HepG2 (cell line): ENCODE measurements at regions not wholly inside any gene's neighbourhood (a gene's known extent, or its start where the extent isn't known, plus 50 kb on each side); places are given as distances from the start of the nearest gene placed in this dataset.

Source experiments
- ATAC-seq: fragments of 200-7000 bp; cut with Tn5 transposase; 3 replicates; pipeline ENCODE4 v1.9.1; 2020; ENCODE audit warnings: mild to moderate bottlenecking, moderate library complexity
- BruUV-seq: library from RNA; stranded (reverse); fragments of 400-500 nt; replicated peaks from 2 replicates; lab custom pipeline; 2021; lab: Mats Ljungman, UMichigan
- CTCF ChIA-PET: fragments of 300-600 bp; formaldehyde crosslinking; extraction: SDS; loops from one replicate; lab custom pipeline; 2021; ENCODE audit warnings: low total read pairs, inconsistent platforms, low intra/inter-chr PET ratio; lab: Yijun Ruan, JAX
- POLR2A ChIA-PET: fragments of 350-600 bp; sonication (Branson Sonifier 250); formaldehyde crosslinking; loops from one replicate; lab custom pipeline; 2020; ENCODE audit warnings: antibody characterized with exemption, inconsistent platforms; lab: Yijun Ruan, JAX
- DNase-seq: peaks from one replicate; pipeline ENCODE4 v3.0.0-alpha.2; 2015; ENCODE audit warnings: low spot score
- FAIRE-seq: peaks from 3 replicates; lab custom pipeline; 2011; peaks lifted over from hg19 to GRCh38; lab: Jason Lieb, UNC
- H2AFZ ChIP-seq: one replicate; pipeline ENCODE4 v1.6.1; 2011; ENCODE audit warnings: low read length, inconsistent platforms
- H3K27ac ChIP-seq: fragments of 300-600 bp; 3 replicates; pipeline ENCODE4 v1.8.0; 2011; ENCODE audit warnings: mixed run types, mild to moderate bottlenecking, mixed read lengths, low read length, inconsistent platforms; ENCODE audit not compliant: insufficient read depth; ENCODE audit errors: extremely low read length
- H3K27me3 ChIP-seq, 2 experiments: fragments of 200-600 bp in 1 of 2; 2 replicates in 1 of 2; 3 replicates in 1 of 2; pipeline versions ENCODE4 v1.6.0 to v1.8.0; 2011; ENCODE audit warnings: low read length in 2 of 2, mild to moderate bottlenecking in 2 of 2, moderate library complexity in 2 of 2, inconsistent platforms in 1 of 2; ENCODE audit not compliant: insufficient read depth in 2 of 2, control insufficient read depth in 1 of 2
- H3K36me3 ChIP-seq, 2 experiments: fragments of 200-600 bp in 1 of 2; replicated peaks in 1 of 2; 2 replicates in 1 of 2; 3 replicates in 1 of 2; pipeline versions ENCODE4 v1.5.1 to v1.8.0; 2011; ENCODE audit warnings: low read length in 2 of 2, inconsistent platforms in 1 of 2; ENCODE audit not compliant: insufficient read depth in 2 of 2, control insufficient read depth in 1 of 2
- H3K4me1 ChIP-seq: 2 replicates; pipeline ENCODE4 v1.5.1; 2012; ENCODE audit warnings: low read length, inconsistent platforms; ENCODE audit not compliant: insufficient read depth
- H3K4me2 ChIP-seq: 2 replicates; pipeline ENCODE4 v1.6.0; 2011; ENCODE audit warnings: low read depth, low read length, inconsistent platforms
- H3K4me3 ChIP-seq, 3 experiments: fragments of 200-600 bp in 1 of 3; sonication (generic), shearing (Covaris generic) in 1 of 3; replicated peaks in 1 of 3; 2 replicates each; pipeline ENCODE4 v1.5.1; 2011 to 2016; ENCODE audit warnings: low read length in 3 of 3, inconsistent platforms in 2 of 3, low read depth in 2 of 3, mild to moderate bottlenecking in 2 of 3, control low read depth in 1 of 3, mixed read lengths in 1 of 3; ENCODE audit not compliant: insufficient read depth in 1 of 3
- H3K79me2 ChIP-seq: one replicate; pipeline ENCODE4 v1.6.1; 2011; ENCODE audit warnings: low read length, inconsistent platforms; ENCODE audit not compliant: insufficient read depth
- H3K9ac ChIP-seq: 2 replicates; pipeline ENCODE4 v1.6.0; 2011; ENCODE audit warnings: mild to moderate bottlenecking, low read depth, low read length, inconsistent platforms; ENCODE audit not compliant: insufficient read depth
- H3K9me3 ChIP-seq: 2 replicates; pipeline ENCODE4 v1.5.1; 2012; ENCODE audit warnings: mild to moderate bottlenecking, low read length
- H4K20me1 ChIP-seq: 2 replicates; pipeline ENCODE4 v1.6.0; 2011; ENCODE audit warnings: inconsistent platforms, mild to moderate bottlenecking, low read length, moderate library complexity; ENCODE audit not compliant: insufficient read depth
- ATF1 ChIP-seq: IDR thresholded peaks from 2 replicates; pipeline ENCODE4 v1.6.1; 2016; ENCODE audit warnings: mild to moderate bottlenecking, control low read depth
- CENPBD1 ChIP-seq: sonication (generic); formaldehyde crosslinking; IDR thresholded peaks from 2 replicates; pipeline ENCODE4 v1.8.0; 2022; ENCODE audit warnings: missing genetic modification reagents, low read depth, mild to moderate bottlenecking, borderline replicate concordance
- CERS6 ChIP-seq: sonication (generic); formaldehyde crosslinking; IDR thresholded peaks from 2 replicates; pipeline ENCODE4 v1.5.0; 2020; ENCODE audit warnings: missing genetic modification reagents
- NFKBIZ ChIP-seq: IDR thresholded peaks from 2 replicates; pipeline ENCODE4 v1.6.1; 2018; ENCODE audit warnings: missing genetic modification reagents, missing compliant biosample characterization
- RXRA ChIP-seq: sonication (generic); formaldehyde crosslinking; IDR thresholded peaks from 2 replicates; pipeline ENCODE4 v1.5.1; 2020; ENCODE audit warnings: missing genetic modification reagents
- SIX4 ChIP-seq: sonication (generic); formaldehyde crosslinking; IDR thresholded peaks from 2 replicates; pipeline ENCODE4 v1.4.0; 2020; ENCODE audit warnings: missing genetic modification reagents
- SKI ChIP-seq: fragments of 450-650 bp; IDR thresholded peaks from one replicate; pipeline ENCODE4 v1.6.1; 2018; ENCODE audit warnings: mild to moderate bottlenecking; ENCODE audit not compliant: partially characterized antibody
- TAF1 ChIP-seq: sonication (generic); formaldehyde crosslinking; IDR thresholded peaks from 2 replicates; pipeline ENCODE4 v1.4.0; 2020; ENCODE audit warnings: missing genetic modification reagents
- TEF ChIP-seq: sonication (generic); formaldehyde crosslinking; IDR thresholded peaks from 2 replicates; pipeline ENCODE4 v1.5.0; 2020; ENCODE audit warnings: missing genetic modification reagents
- TOPORS ChIP-seq: sonication (generic); formaldehyde crosslinking; IDR thresholded peaks from 2 replicates; pipeline ENCODE4 v1.8.0; 2023; ENCODE audit warnings: mild to moderate bottlenecking, missing genetic modification reagents
- ZGPAT ChIP-seq: IDR thresholded peaks from 2 replicates; pipeline ENCODE4 v1.6.1; 2016; ENCODE audit warnings: mild to moderate bottlenecking
- ZNF101 ChIP-seq: sonication (generic); formaldehyde crosslinking; IDR thresholded peaks from 2 replicates; pipeline ENCODE4 v1.4.0; 2020; ENCODE audit warnings: mild to moderate bottlenecking, low read depth, missing genetic modification reagents, borderline replicate concordance
- ZNF230 ChIP-seq: sonication (generic); formaldehyde crosslinking; IDR thresholded peaks from 2 replicates; pipeline ENCODE4 v1.4.0; 2020; ENCODE audit warnings: mild to moderate bottlenecking, missing genetic modification reagents
- ZNF234 ChIP-seq: sonication (generic); formaldehyde crosslinking; conservative IDR thresholded peaks from 2 replicates; pipeline ENCODE4 v1.5.1; 2020; ENCODE audit warnings: mild to moderate bottlenecking, missing genetic modification reagents
- ZNF362 ChIP-seq: sonication (generic); formaldehyde crosslinking; IDR thresholded peaks from 2 replicates; pipeline ENCODE4 v1.4.0; 2020; ENCODE audit warnings: missing genetic modification reagents, mild to moderate bottlenecking, borderline replicate concordance
- ZNF580 ChIP-seq: IDR thresholded peaks from 2 replicates; pipeline ENCODE4 v1.6.1; 2016; ENCODE audit warnings: low read depth, borderline replicate concordance
- ZXDC ChIP-seq: sonication (generic); formaldehyde crosslinking; IDR thresholded peaks from 2 replicates; pipeline ENCODE4 v1.5.0; 2020; ENCODE audit warnings: mild to moderate bottlenecking, missing genetic modification reagents
- WGBS: methylation state at CpG from one replicate; pipeline ENCODE4 v1.1.6; 2017; ENCODE audit warnings: low lambda C conversion rate; 5-methylcytosine and 5-hydroxymethylcytosine counted together
- in situ Hi-C: cut with HindIII; loops from 2 replicates; pipeline ENCODE4 v1.10.0; 2017; ENCODE audit warnings: low pct_unique_long_range_greater_than_20kb; ENCODE audit not compliant: extremely low pct_ligation_motif_present
- intact Hi-C: fragments of 100-400 bp; cut with micrococcal nuclease; formaldehyde crosslinking; loops from one replicate; pipeline ENCODE4 v1.10.0; 2022; ENCODE audit not compliant: unreplicated experiment

DNA sequence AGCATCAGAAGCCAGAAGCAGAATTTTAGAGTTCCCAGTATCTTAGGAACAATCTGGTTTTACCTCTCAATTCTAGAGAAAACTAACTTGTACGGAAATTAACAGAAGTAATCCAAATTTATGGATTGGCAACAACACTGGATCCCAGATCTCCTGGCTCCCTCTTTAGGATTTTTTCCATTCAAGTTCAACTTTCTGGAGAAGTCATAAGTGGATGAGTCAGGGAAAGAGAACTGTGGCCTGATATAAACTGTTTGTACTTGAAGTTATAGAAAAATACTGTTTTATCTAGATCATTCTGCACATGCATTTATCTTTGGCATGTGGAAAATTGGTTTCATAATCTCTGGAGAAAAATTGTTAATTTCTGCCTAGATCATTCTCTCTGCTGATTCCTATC is 380.4 kb downstream of the PCDH7 start:
- Histone ChIP-seq H3K27ac (no peak overlapping the region), H4K20me1 (no peaks in the 10 kb centered on the region), H2AFZ (no peak overlapping the region), H3K27me3 (no peaks in the 10 kb centered on the region), H3K79me2 (no peaks in the 10 kb centered on the region), H3K36me3 (no peaks in the 10 kb centered on the region), H3K9me3 (no peaks in the 10 kb centered on the region), H3K4me3 (no peak overlapping the region), H3K4me1 (no peaks in the 10 kb centered on the region), H3K9ac (no peak overlapping the region), H3K4me2 (no peak overlapping the region)
- DNase-seq (no peak), ATAC-seq (no peak), FAIRE-seq (no peak)
- in situ Hi-C loops: no loop called here
- WGBS: 0% methylated on average over 1 of the region's 1 CpG
- POLR2A ChIA-PET: no interaction called here
- intact Hi-C loops: no loop called here
- CTCF ChIA-PET: no interaction called here
- no TSS peak for BruUV-seq
- no peak for TF ChIP-seq CENPBD1
- TF ChIP-seq RXRA: no peak
- no peak for TF ChIP-seq CERS6 (CRISPR knock-in tag)
- TF ChIP-seq TOPORS (CRISPR knock-in tag): no peak
- no peak for TF ChIP-seq TAF1
- no peak for TF ChIP-seq SIX4 (CRISPR knock-in tag)
- no peak for TF ChIP-seq ZNF101 (CRISPR knock-in tag)
- TF ChIP-seq ZNF362 (CRISPR knock-in tag): no peak
- no peak for TF ChIP-seq ZGPAT (CRISPR knock-in tag)
- TF ChIP-seq ZNF234: no peak
- TF ChIP-seq SKI: no peak
- TF ChIP-seq ZNF580: no peak
- TF ChIP-seq TEF (CRISPR knock-in tag): no peak
- TF ChIP-seq ZXDC (CRISPR knock-in tag): no peak
- no peak for TF ChIP-seq ATF1 (CRISPR knock-in tag)
- TF ChIP-seq ZNF230 (CRISPR knock-in tag): no peak
- TF ChIP-seq NFKBIZ (CRISPR knock-in tag): no peak
